ENCODE measurements at regions not wholly inside any gene's neighbourhood (a gene's known extent, or its start where the extent isn't known, plus 50 kb on each side); places are given as distances from the start of the nearest gene placed in this dataset.
"Not testable (repeated sequence)": the region's sequence is repeated elsewhere in the genome, so short reads cannot be mapped to it uniquely, and the experiment has no call there.

GRCh38 chrX:124181515-124181914 lies 150.9 kb upstream of the TEX13D start:
- not testable (repeated sequence) for DNase-seq (ENCODE audit: low spot score)

GRCh38 chrX:124190440-124190839 lies 142.0 kb upstream of the TEX13D start:
- DNase-seq (ENCODE audit: low spot score), result no peak

DNA sequence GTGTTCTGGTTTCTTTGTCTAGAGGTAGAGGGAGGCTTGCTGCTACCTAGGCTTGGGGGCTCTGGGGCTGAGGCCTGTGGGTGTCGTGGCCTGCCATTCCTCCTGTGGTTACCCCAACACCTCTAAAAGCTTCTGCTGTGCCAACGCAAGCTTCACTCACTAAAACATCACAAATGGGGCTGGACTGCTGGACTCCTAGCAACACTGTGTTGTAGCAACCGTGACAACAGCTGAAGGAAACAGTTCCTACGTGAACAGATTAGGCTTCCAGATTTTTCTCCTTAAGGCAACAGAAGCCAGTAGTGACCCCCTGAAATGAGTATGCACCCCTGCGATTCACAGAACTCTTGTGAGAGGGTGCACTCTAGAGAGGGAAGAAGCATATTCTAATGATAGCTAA lies 138.3 kb upstream of the TEX13D start:
- DNase-seq (ENCODE audit: low spot score), result peak; percentile 47

- peak; percentile 48 for DNase-seq (ENCODE audit: low spot score)
These were observed 137.6 kb upstream of the TEX13D start for GRCh38 chrX:124194901-124195300.

DNA sequence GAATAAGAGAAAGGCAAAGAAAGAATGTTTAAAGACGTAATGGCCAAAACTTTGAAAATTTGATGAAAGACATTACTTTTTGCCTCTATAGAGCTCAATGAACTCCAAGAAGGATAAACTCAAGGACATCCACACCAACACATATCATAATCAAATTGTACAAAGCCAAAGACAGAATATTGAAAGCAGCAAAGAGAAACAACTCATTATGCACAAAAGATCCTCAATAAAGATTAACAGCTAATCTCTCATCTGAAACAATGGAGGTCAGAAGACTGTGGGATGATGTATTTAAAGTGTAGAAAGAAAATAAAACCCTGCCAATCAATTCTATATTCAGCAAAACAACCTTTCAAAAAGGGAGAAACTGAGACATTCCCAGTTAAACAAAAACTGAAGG lies 129.1 kb upstream of the TEX13D start:
- no peak for DNase-seq (ENCODE audit: low spot score)

GRCh38 chrX:124208660-124209059 lies 123.8 kb upstream of the TEX13D start:
- no peak for DNase-seq (ENCODE audit: low spot score)

DNA sequence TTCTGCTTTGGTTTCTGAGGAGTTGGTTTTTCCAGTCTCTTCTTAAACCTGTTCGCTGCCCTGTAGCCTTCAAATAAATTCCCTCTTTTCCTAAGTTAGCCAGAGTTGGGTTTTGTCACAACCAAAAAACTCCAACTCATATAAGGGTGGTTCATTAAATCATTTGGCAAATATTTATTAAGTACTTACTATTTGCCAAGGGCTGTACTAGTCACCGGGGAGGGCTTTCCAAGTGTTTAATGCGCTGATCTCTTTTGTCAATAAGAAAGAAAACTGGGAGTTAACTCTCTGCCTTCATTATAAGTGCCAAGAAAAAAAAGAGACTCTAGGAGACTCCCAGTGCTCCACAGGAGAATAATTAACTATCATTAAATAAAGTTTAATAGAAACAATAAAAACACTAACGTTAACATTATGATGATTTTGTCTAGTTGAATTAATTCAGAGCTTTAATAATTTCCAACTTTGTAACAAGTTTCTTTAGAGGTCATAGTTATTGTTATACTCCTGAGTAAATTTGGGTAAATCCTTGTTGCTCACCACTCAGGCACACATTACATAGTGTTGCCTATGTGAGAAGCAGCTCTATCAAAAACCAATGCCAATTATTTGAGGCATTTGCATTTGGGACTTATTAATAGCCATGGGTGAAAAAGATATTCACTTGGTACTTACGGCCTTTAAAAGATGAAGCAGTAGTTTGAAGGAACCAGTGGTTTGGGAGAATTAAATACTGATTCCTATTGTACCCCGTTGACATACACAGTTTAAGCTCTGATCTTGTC lies 122.5 kb upstream of the TEX13D start:
- no peak for DNase-seq (ENCODE audit: low spot score)

DNA sequence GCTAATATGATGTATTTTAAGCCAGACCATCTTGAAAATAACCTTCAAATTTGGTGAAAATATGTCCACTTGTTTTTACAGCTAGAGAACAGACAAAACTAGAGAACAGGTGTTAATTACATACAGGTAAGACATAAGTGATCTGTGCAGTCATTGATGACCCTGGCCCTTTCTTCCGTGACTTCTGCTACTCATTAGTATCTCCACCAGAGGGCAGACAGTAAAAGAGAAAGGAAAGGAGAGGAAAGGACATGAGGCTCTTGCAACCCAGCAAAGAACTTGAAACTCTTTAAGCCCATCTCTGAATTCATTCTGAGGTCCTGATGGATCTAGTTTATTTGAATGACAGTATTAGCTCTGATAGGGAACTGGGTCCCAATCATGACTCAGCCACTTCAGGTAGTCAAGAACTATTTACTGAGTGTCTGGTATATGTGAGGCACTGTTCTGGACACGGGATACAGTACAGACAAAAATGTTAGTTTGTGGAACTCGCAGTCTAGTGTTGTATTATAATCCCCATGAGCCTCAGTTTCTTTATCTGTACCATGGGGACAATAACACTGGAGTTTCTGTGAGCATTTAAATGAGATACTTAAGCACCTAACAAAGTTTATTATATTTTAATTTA lies 121.0 kb upstream of the TEX13D start:
- DNase-seq (ENCODE audit: low spot score), result peak; percentile 24

- no peak for DNase-seq (ENCODE audit: low spot score)
These were observed 119.8 kb upstream of the TEX13D start for GRCh38 chrX:124212622-124213021.

DNA sequence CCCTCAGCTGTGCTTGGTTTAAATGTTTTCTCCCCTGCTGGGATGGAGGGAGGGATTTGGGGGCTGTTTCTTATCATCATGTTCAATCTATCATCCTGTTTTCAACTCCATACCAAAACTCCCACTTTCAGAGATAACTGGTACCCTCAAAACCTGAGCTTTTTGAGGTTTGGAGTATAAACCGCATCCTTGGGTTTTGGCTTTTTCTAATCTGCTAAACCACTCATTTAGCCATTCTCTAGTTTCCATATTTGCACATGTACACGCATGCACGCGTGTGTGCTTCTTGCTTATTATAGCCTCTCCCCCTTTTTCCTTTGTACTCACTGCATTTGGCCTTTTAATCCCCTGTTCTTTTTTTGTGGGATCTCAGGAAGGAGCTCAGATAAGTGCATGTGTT lies 116.7 kb upstream of the TEX13D start:
- DNase-seq (ENCODE audit: low spot score), result no peak

DNA sequence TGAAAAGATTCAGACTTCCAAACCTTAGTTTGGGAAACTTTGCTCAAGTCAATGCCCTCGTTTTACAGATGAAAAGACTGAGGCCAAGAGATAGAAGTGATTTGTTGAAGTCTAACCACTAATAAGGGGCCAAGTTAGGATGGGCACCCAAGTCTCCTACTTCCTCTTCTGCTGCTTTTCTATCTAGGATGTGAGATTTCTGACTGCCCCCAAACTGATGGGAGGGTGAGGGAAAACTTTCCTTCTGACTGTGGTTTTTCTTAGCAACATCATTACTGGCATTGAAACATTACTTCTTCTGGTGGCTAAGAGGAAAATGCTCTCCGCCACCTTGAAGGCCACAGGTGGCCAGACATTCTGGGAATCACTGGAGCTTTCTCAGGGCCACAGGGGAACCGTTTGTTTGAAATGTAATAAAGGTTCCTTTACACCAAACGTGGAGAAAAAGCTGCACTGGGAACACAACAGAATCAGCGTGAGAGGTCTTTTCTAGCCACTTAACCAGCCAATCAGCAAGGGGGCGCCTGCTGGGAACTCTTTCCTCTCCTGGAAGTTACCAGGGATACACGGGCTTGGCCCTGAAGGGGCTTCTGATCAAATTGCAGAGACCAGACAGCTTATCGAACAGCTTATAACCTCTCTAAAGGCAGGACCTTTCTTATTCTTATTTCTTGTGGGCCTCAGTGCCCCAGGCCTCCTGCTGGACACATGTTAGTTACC lies 115.9 kb upstream of the TEX13D start:
- no peak for DNase-seq (ENCODE audit: low spot score)

DNA sequence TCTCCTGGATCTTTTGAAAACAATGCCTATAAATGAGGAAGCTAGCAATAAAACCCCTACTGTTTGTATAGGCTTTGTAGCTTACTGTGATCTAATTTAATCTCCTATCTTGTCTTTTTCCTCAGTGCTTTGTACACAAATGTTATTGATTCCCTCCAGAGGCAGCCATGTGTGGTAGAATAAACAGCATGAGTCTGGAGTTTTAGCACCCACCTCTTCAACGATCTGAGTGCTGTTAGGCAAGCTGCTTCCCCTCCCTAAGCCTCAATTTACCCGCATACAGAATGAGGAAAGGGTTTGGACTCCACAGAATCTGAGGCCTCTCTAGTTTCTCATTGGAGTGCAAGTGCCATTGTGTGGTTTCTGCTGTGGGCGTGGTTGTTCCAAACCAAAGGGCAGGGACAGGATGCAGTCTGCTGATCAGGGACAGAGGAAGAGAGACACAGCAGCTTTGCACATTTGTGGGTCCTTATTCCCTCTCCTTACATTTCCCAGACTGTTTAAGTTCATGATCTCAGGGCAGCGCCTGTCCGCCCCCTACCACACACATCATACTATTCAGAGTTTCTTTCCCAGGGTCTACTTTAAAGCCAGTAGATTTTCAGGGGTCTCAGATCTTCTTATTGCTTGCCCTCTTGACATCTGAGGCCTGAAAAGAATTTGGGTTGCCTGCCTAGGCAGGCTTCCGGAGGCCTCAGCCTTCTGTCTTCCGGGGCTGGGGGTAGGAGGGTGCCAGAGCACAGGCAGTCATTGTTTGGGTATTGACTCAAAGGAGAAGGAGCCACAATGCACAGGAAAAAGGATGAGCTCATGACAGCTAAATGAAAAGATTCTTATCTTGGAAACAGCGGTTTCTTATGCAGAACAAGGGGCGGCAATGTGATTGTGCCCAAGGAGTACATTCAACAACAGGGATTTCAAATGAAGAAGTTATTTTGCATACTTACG lies 114.9 kb upstream of the TEX13D start:
- peak; percentile 35 for DNase-seq (ENCODE audit: low spot score)

DNA sequence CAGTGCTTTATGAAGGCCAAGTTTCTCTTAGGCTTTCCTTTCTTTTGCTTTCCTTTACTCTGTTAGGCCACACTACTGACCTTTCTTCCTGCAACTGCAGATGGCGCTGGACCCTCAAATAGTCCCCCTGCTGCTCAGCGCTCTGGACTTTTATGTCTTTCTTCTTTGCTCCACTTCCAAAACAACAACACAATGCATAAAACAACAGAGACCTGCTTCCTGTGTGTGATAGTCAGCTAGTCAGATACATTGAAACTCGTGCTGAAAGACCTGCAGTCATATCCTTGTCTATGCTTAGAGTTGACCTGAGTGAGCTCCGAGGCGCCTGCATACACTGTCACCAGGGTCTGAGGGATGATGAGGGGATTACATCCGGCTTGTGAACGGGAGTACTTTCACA lies 108.9 kb upstream of the TEX13D start:
- no peak for DNase-seq (ENCODE audit: low spot score)

DNA sequence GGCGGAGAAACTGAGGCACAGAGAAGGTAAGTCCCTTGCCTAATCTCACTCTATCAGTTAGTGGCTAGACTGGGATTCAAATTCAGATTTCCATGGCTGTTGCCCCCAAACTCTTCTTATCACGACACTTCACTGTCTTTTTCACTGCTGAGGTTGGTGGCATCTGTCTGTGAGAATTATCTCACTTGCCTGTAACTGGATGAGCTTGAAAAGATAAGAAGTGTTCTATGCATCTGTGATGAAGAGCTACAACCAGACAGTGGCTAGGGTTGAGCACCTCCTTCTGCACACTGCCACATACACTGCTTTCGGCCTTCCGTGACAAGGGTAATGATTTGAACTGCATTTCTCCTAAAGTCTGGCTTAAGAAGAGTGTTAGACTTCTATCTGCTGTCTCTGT lies 107.9 kb upstream of the TEX13D start:
- no peak for DNase-seq (ENCODE audit: low spot score)

- DNase-seq (ENCODE audit: low spot score), result no peak
These were observed 106.3 kb upstream of the TEX13D start for GRCh38 chrX:124226129-124226528.

DNA sequence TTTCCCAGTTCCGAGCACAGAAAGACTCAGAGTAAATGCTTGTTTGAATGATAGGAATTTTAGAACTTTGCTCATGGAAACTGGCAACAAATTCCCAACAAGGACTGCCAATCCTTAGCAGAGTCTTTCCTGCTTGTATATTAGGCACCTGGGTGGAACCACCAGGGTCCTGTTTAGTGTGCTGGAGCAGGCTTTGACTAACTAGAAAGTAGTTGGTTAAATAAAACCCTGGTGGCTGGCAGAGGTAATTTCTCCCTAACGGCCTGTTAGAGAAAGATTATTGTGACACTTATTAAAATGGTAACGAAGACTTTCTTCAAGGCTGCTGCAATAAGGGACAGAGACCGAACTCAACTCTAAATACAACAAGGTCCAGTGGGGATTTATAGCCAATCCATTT lies 103.6 kb upstream of the TEX13D start:
- no peak for DNase-seq (ENCODE audit: low spot score)

GRCh38 chrX:124229374-124229773 lies 103.1 kb upstream of the TEX13D start:
- no peak for DNase-seq (ENCODE audit: low spot score)

DNA sequence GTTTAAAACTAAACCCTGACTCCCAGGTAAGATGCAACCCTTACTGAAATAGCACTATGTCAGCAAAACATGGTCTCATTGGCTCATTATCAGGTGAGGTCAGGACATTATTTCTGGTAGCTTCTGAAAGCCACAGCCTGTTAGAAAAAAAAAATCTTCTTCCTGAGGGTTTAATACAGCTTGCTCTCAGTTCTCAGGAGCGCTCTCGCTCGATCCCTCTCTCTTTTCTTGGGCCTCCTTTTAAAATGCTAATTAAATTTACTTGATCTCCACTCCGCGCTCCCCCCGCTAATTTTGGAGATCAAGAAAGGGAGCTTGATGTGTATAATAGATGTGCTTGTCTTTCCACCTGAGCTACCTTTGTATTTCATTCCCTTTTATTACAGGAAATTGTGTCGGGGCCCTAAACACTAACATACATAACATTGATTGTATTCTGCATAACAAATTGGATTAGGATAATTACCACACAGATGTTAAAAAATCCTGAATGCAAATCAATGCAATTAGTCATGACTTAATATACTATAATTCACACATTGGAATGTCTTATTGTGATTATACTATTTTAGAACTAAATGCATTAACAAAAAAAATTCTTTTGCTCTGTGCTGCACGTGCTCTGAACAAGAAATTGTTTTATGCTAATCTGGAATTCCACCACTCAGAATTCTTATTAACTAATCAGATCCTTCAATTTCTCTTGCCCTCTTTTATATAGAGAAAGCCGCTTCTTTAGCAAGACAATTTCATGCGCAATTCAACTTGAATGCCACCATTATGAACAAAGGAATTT lies 101.6 kb upstream of the TEX13D start:
- no peak for DNase-seq (ENCODE audit: low spot score)

- DNase-seq (ENCODE audit: low spot score), result no peak
These were observed 101.1 kb upstream of the TEX13D start for GRCh38 chrX:124231451-124231759.

DNA sequence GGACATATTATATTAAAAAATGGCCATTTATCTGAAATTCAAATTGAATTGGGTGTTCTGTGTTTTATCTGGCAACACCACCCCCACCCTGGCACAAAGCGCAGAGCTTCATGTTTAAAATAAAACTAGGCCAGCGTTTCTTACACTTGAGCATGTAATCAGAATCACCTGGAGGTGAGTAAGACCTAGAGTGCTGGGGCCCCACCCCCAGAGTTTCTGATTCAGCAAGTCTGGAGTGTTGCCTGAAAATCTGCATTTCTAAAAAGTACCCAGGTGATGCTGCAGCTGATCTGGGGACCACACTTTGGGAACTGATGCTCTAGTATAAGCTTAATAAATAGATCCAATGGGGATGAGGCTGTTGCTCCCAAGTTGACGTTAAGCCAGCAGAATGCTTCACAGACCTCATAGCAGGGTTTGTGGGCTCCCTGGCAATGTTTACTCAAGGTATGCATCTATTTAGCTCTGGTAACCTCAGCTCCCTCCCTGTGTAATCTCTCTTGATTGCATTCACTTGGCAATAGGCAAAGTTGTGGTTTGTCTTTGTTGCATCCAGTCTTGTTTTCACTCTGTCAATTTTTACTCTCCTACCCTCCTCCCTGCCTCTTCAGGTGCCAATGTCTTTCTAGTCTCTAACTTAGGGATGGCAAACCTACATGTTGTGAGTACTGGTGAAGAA lies 99.8 kb upstream of the TEX13D start:
- DNase-seq (ENCODE audit: low spot score), result no peak

- no peak for DNase-seq (ENCODE audit: low spot score)
These were observed 98.1 kb upstream of the TEX13D start for GRCh38 chrX:124234348-124234747.
